HCT116 (cell line): ENCODE measurements at regions not wholly inside any gene's neighbourhood (a gene's known extent, or its start where the extent isn't known, plus 50 kb on each side); places are given as distances from the start of the nearest gene placed in this dataset.

Experiments
- ATAC-seq: fragments of 200-7000 bp; cut with Tn5 transposase; 2 replicates; pipeline ENCODE4 v1.9.1; 2020; ENCODE audit warnings: mild to moderate bottlenecking, moderate library complexity
- BruUV-seq: library from RNA; stranded (reverse); fragments of 400-500 nt; replicated peaks from 2 replicates; lab custom pipeline; 2021; lab: Mats Ljungman, UMichigan
- CTCF ChIA-PET: fragments of 300-600 bp; sonication (Branson Sonifier 250); formaldehyde crosslinking; loops from one replicate; lab custom pipeline; 2021; ENCODE audit warnings: antibody characterized with exemption; lab: Charles Lee
- POLR2A ChIA-PET: fragments of 300-600, 350-600 bp; sonication (Branson Sonifier 250); formaldehyde crosslinking; loops from one replicate; lab custom pipeline; 2021; ENCODE audit warnings: antibody characterized with exemption; lab: Charles Lee
- RAD21 ChIA-PET, 2 experiments: fragments of 300-600 bp; sonication (Branson Sonifier 250); formaldehyde crosslinking; loops; one replicate each; lab custom pipeline; 2023; ENCODE audit warnings: low total read pairs in 2 of 2; ENCODE audit not compliant: uncharacterized antibody in 2 of 2, unreplicated experiment in 2 of 2, low non-redundant PET in 1 of 2; lab: Charles Lee
- DNase-seq: peaks from one replicate; pipeline ENCODE4 v3.0.0-alpha.2; 2010; ENCODE audit warnings: low read depth, low spot score
- H2AFZ ChIP-seq: fragments of 200-600 bp; shearing (Covaris generic), sonication (generic); 2 replicates; pipeline ENCODE4 v1.6.1; 2017; ENCODE audit warnings: low read depth, mixed run types, mixed read lengths, antibody characterized with exemption, low read length; ENCODE audit not compliant: poor library complexity, severe bottlenecking
- H3K27ac ChIP-seq: 2 replicates; pipeline ENCODE4 v1.5.1; 2012; ENCODE audit warnings: low read depth, low read length
- H3K27me3 ChIP-seq: fragments of 200-600 bp; sonication (generic); 2 replicates; pipeline ENCODE4 v1.6.1; 2016; ENCODE audit warnings: mixed run types, low read length, mixed read lengths; ENCODE audit not compliant: insufficient read depth
- H3K36me3 ChIP-seq, 2 experiments: fragments of 200-500 bp in 1 of 2; fragments of 200-600 bp in 1 of 2; sonication (Bioruptor generic) in 1 of 2; sonication (generic) in 1 of 2; 2 replicates each; pipeline versions ENCODE4 v1.5.1 to v1.6.1; 2014 to 2016; ENCODE audit warnings: low read length in 2 of 2, inconsistent platforms in 1 of 2, mixed read lengths in 1 of 2, mixed run types in 1 of 2; ENCODE audit not compliant: insufficient read depth in 2 of 2, control insufficient read depth in 1 of 2
- H3K4me1 ChIP-seq, 2 experiments: fragments of 200-600 bp in 1 of 2; sonication (generic) in 1 of 2; 2 replicates each; pipeline versions ENCODE4 v1.5.1 to v1.6.1; 2012 to 2017; ENCODE audit warnings: low read length in 2 of 2, inconsistent platforms in 1 of 2, mild to moderate bottlenecking in 1 of 2, mixed read lengths in 1 of 2, mixed run types in 1 of 2, moderate library complexity in 1 of 2; ENCODE audit not compliant: insufficient read depth in 2 of 2, control insufficient read depth in 1 of 2
- H3K4me2 ChIP-seq: fragments of 200-600 bp; sonication (generic); 2 replicates; pipeline ENCODE4 v1.6.1; 2017; ENCODE audit warnings: mixed run types, low read length, mixed read lengths
- H3K4me3 ChIP-seq, 2 experiments: fragments of 200-600 bp in 1 of 2; sonication (generic) in 1 of 2; replicated peaks in 1 of 2; 2 replicates each; pipeline ENCODE4 v1.5.1; 2011 to 2016; ENCODE audit warnings: low read length in 2 of 2, control low read depth in 1 of 2, low read depth in 1 of 2, mild to moderate bottlenecking in 1 of 2, mixed read lengths in 1 of 2, mixed run types in 1 of 2
- H3K79me2 ChIP-seq: fragments of 200-600 bp; sonication (generic); 2 replicates; pipeline ENCODE4 v1.6.1; 2017; ENCODE audit warnings: mild to moderate bottlenecking, mixed run types, low read length, moderate library complexity, mixed read lengths; ENCODE audit not compliant: insufficient read depth
- H3K9ac ChIP-seq: fragments of 200-600 bp; sonication (generic); 2 replicates; pipeline ENCODE4 v1.6.1; 2016; ENCODE audit warnings: low read length, mixed read lengths
- H3K9me2 ChIP-seq: fragments of 200-600 bp; sonication (generic), shearing (Covaris generic); 2 replicates; pipeline ENCODE4 v1.6.1; 2017; ENCODE audit warnings: mixed run types, mild to moderate bottlenecking, moderate library complexity; ENCODE audit not compliant: insufficient read depth
- H3K9me3 ChIP-seq, 2 experiments: fragments of 200-500 bp in 1 of 2; fragments of 200-600 bp in 1 of 2; sonication (Bioruptor generic) in 1 of 2; sonication (generic) in 1 of 2; 2 replicates each; pipeline ENCODE4 v1.6.1; 2014 to 2017; ENCODE audit warnings: low read length in 2 of 2, mixed read lengths in 2 of 2, inconsistent platforms in 1 of 2, low read depth in 1 of 2, mild to moderate bottlenecking in 1 of 2, mixed run types in 1 of 2, moderate library complexity in 1 of 2; ENCODE audit not compliant: control insufficient read depth in 1 of 2, insufficient read depth in 1 of 2
- H4K20me1 ChIP-seq: fragments of 200-600 bp; sonication (generic), shearing (Covaris generic); 2 replicates; pipeline ENCODE4 v1.6.1; 2017; ENCODE audit warnings: mixed run types, mild to moderate bottlenecking, moderate library complexity; ENCODE audit not compliant: insufficient read depth
- CTCF ChIP-seq, 3 experiments: fragments of 200-600 bp in 1 of 3; sonication (generic) in 1 of 3; IDR thresholded peaks in 2 of 3; conservative IDR thresholded peaks in 1 of 3; 2 replicates each; pipeline ENCODE4 v1.5.1; 2012 to 2017; ENCODE audit warnings: low read depth in 2 of 3, low read length in 2 of 3, antibody characterized with exemption in 1 of 3, borderline replicate concordance in 1 of 3, control low read depth in 1 of 3, mild to moderate bottlenecking in 1 of 3, mixed read lengths in 1 of 3, mixed run types in 1 of 3, moderate library complexity in 1 of 3; ENCODE audit not compliant: insufficient read depth in 1 of 3
- EGR1 ChIP-seq: IDR thresholded peaks from 2 replicates; pipeline ENCODE4 v1.6.1; 2012; ENCODE audit warnings: low read depth
- JUND ChIP-seq: IDR thresholded peaks from 2 replicates; pipeline ENCODE4 v1.6.1; 2012
- MAX ChIP-seq: IDR thresholded peaks from 2 replicates; pipeline ENCODE4 v1.6.1; 2012
- POLR2A ChIP-seq: IDR thresholded peaks from 2 replicates; pipeline ENCODE4 v1.7.0; 2011; ENCODE audit warnings: borderline replicate concordance; ENCODE audit not compliant: insufficient read depth, insufficient read length; ENCODE audit errors: extremely low read depth
- RAD21 ChIP-seq: IDR thresholded peaks from 2 replicates; pipeline ENCODE4 v1.6.1; 2012; ENCODE audit warnings: low read depth, mild to moderate bottlenecking
- SP1 ChIP-seq: IDR thresholded peaks from 2 replicates; pipeline ENCODE4 v1.6.1; 2012; ENCODE audit warnings: low read depth
- ZFX ChIP-seq: fragments of 450-650 bp; IDR thresholded peaks from 2 replicates; pipeline ENCODE4 v1.6.1; 2017
- ZNF274 ChIP-seq: fragments of 200-500 bp; sonication (Bioruptor generic); IDR thresholded peaks from 2 replicates; pipeline ENCODE4 v1.6.1; 2014; ENCODE audit warnings: mild to moderate bottlenecking, low read depth, low read length, inconsistent platforms
- intact Hi-C: fragments of 100-400 bp; cut with micrococcal nuclease; formaldehyde crosslinking; loops from 2 replicates; pipeline ENCODE4 v1.10.0; 2022

DNA sequence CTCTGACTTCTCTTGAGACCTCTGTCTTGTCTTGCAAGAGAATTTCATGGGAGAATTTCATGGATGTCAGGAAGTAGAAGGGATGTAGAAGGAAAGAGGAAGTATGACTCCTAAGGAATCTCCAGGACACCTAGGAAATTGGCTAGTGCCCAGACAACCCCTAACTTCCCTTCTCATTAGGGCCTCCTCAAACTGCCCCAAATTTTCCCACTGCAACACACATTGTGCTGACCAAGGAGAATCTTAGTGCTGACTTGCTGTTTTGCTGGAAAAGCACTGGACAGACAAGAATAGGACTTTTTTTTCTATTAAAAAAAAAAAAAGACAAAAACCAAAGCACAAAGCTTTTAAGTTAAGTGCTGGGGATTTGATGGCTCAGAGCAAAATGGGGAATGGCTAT lies 236.1 kb upstream of the CADM1 start:
- no peak overlapping the region for H2AFZ ChIP-seq

DNA sequence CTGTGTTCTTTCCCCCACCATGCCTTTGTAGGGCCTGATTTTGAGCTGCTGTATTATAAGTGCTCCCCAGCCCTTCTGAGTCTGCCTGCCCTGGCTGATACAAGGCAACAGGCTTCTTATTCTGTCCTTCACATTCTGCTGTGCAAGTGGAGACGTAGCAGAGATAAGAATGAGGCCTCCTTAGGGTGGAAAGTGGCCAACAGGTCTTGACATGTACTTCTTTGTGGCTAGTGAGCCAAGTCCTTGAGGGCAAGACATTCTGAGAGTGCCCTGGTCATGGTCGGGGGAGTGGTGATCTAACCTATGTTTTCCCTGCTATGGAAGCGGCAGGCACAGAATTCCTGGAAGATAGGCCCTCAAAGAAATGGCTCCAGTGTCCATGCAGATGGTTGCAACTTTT lies 235.7 kb upstream of the CADM1 start:
- ATAC-seq, result no peak
- H3K36me3 ChIP-seq, result no peaks in the 10 kb centered on the region
- H3K27ac ChIP-seq, result no peak overlapping the region
- CTCF ChIA-PET, result no interaction called here
- peaks cover 0 to 7% of the 10 kb centered on the region in 2 experiments; a peak in 2 of 4 replicates for H3K9me3 ChIP-seq
- no TSS peak for BruUV-seq
- H3K4me3 ChIP-seq, result no peak overlapping the region
- no peak overlapping the region for H2AFZ ChIP-seq
- RAD21 ChIA-PET, result no interaction called here
- DNase-seq, result no peak
- POLR2A ChIA-PET, result no interaction called here
- no peaks in the 10 kb centered on the region for H3K9me2 ChIP-seq
- intact Hi-C loops, result no loop called here
- H4K20me1 ChIP-seq, result no peaks in the 10 kb centered on the region
- TF ChIP-seq EGR1, result no peak
- TF ChIP-seq MAX, result no peak
- no peak for TF ChIP-seq ZFX
- TF ChIP-seq SP1, result no peak
- no peak overlapping the region for H3K4me2 ChIP-seq
- H3K27me3 ChIP-seq, result no peaks in the 10 kb centered on the region
- H3K9ac ChIP-seq, result no peak overlapping the region
- H3K79me2 ChIP-seq, result no peaks in the 10 kb centered on the region
- H3K4me1 ChIP-seq, result no peaks in the 10 kb centered on the region

More for the DNA sequence above, 236.1 kb upstream of the CADM1 start:
- Histone ChIP-seq H3K27ac (no peak overlapping the region), H3K9me2 (no peaks in the 10 kb centered on the region), H3K79me2 (no peaks in the 10 kb centered on the region), H3K27me3 (no peaks in the 10 kb centered on the region), H3K4me1 (no peaks in the 10 kb centered on the region), H3K4me2 (no peak overlapping the region), H3K9ac (no peak overlapping the region), H3K9me3 (peaks cover 0 to 7% of the 10 kb centered on the region in 2 experiments; a peak in 2 of 4 replicates), H4K20me1 (no peaks in the 10 kb centered on the region), H3K4me3 (no peak overlapping the region), H3K36me3 (no peaks in the 10 kb centered on the region)
- CTCF ChIA-PET, result no interaction called here
- RAD21 ChIA-PET, result no interaction called here
- no peak for DNase-seq
- ATAC-seq, result no peak
- intact Hi-C loops, result no loop called here
- POLR2A ChIA-PET, result no interaction called here
- TF ChIP-seq POLR2A, result no peak
- TF ChIP-seq JUND, result no peak
- no peak for TF ChIP-seq ZNF274
- TF ChIP-seq SP1, result no peak
- no peak for TF ChIP-seq RAD21
- no peak for TF ChIP-seq CTCF (IDR thresholded peaks at IDR 0.05 in 2 of 3, conservative IDR thresholded peaks at IDR 0.05 in 1 of 3; ENCODE audit: borderline replicate concordance in 1 of 3, insufficient read depth in 1 of 3, low read depth in 2 of 3, low read length in 2 of 3)
- no TSS peak for BruUV-seq
